ENCODE measurements at regions not wholly inside any gene's neighbourhood (a gene's known extent, or its start where the extent isn't known, plus 50 kb on each side); places are given as distances from the start of the nearest gene placed in this dataset.

- no peak overlapping the region for H3K27ac Mint-ChIP-seq
- peaks cover 0 to 2% (median 0%) of the 10 kb centered on the region in 7 donors for H3K9me3 Mint-ChIP-seq
- no peak overlapping the region for H3K27ac ChIP-seq (ENCODE audit: insufficient read depth, low read length, poor library complexity, severe bottlenecking)
- H3K27me3 ChIP-seq (ENCODE audit: control insufficient read depth, insufficient read depth, low read length): no peaks in the 10 kb centered on the region
- ATAC-seq (ENCODE audit: low read depth in 2 of 2): no peak
- no peak for DNase-seq
- H3K9me3 ChIP-seq (ENCODE audit: control insufficient read depth in 2 of 2, low read length in 2 of 2): no peaks in the 10 kb centered on the region
- no peaks in the 10 kb centered on the region for H3K27me3 Mint-ChIP-seq
- H3K4me1 ChIP-seq (ENCODE audit: control insufficient read depth, insufficient read depth, low read length, poor library complexity, severe bottlenecking): no peaks in the 10 kb centered on the region
- H3K36me3 ChIP-seq (ENCODE audit: control insufficient read depth, insufficient read depth, low read length): no peaks in the 10 kb centered on the region
- no peak overlapping the region for H3K4me3 Mint-ChIP-seq
- H3K4me1 Mint-ChIP-seq: no peaks in the 10 kb centered on the region
- H3K4me3 ChIP-seq (ENCODE audit: low read depth, low read length): no peak overlapping the region
- H3K36me3 Mint-ChIP-seq: no peaks in the 10 kb centered on the region
Measured at GRCh38 chr2:149741646-149742045, 154.1 kb upstream of the MMADHC start.

- H3K4me1 Mint-ChIP-seq: no peaks in the 10 kb centered on the region
- ATAC-seq (ENCODE audit: low read depth in 2 of 2): no peak
- Histone ChIP-seq H3K4me3 (ENCODE audit: low read depth, low read length) (no peak overlapping the region), H3K9me3 (ENCODE audit: control insufficient read depth in 2 of 2, low read length in 2 of 2) (no peaks in the 10 kb centered on the region), H3K27me3 (ENCODE audit: control insufficient read depth, insufficient read depth, low read length) (no peaks in the 10 kb centered on the region), H3K36me3 (ENCODE audit: control insufficient read depth, insufficient read depth, low read length) (no peaks in the 10 kb centered on the region), H3K4me1 (ENCODE audit: control insufficient read depth, insufficient read depth, low read length, poor library complexity, severe bottlenecking) (no peaks in the 10 kb centered on the region), H3K27ac (ENCODE audit: insufficient read depth, low read length, poor library complexity, severe bottlenecking) (no peak overlapping the region)
- H3K4me3 Mint-ChIP-seq: no peak overlapping the region
- H3K9me3 Mint-ChIP-seq: peaks cover 0 to 2% (median 0%) of the 10 kb centered on the region in 7 donors
- no peaks in the 10 kb centered on the region for H3K36me3 Mint-ChIP-seq
- H3K27ac Mint-ChIP-seq: no peak overlapping the region
- H3K27me3 Mint-ChIP-seq: no peaks in the 10 kb centered on the region
- DNase-seq: no peak
Measured at GRCh38 chr2:149740490-149740889, 152.9 kb upstream of the MMADHC start.

DNA sequence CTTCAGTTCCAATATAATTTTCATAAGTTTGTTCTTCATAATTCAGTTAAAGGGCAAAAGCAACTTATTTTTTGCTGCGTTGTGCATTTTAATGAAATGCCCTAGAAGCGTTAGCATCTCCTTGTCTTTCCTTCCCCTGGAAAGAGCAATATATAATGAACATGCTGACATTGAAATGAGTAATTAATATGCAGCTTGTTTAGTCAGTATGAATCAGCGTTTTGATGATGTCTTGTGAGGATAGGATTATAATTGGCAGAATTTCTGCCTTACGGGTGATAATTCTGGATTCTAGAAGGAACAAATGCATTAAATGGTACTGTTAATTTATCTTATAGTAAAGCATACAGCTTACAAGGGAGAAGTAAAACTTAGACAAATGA is 152.3 kb upstream of the MMADHC start:
- H3K9me3 ChIP-seq (ENCODE audit: control insufficient read depth in 2 of 2, low read length in 2 of 2): no peaks in the 10 kb centered on the region
- H3K36me3 ChIP-seq (ENCODE audit: control insufficient read depth, insufficient read depth, low read length): no peaks in the 10 kb centered on the region
- no peak overlapping the region for H3K27ac ChIP-seq (ENCODE audit: insufficient read depth, low read length, poor library complexity, severe bottlenecking)
- H3K36me3 Mint-ChIP-seq: no peaks in the 10 kb centered on the region
- H3K27me3 Mint-ChIP-seq: no peaks in the 10 kb centered on the region
- peaks cover 0 to 2% (median 0%) of the 10 kb centered on the region in 7 donors for H3K9me3 Mint-ChIP-seq
- H3K4me1 ChIP-seq (ENCODE audit: control insufficient read depth, insufficient read depth, low read length, poor library complexity, severe bottlenecking): no peaks in the 10 kb centered on the region
- no peak overlapping the region for H3K27ac Mint-ChIP-seq
- H3K27me3 ChIP-seq (ENCODE audit: control insufficient read depth, insufficient read depth, low read length): no peaks in the 10 kb centered on the region
- H3K4me3 Mint-ChIP-seq: no peak overlapping the region
- H3K4me3 ChIP-seq (ENCODE audit: low read depth, low read length): no peak overlapping the region
- H3K4me1 Mint-ChIP-seq: no peaks in the 10 kb centered on the region
- no peak for ATAC-seq (ENCODE audit: low read depth in 2 of 2)
- no peak for DNase-seq

- Mint-ChIP-seq H3K4me3 (no peak overlapping the region), H3K27me3 (no peaks in the 10 kb centered on the region), H3K9me3 (peaks cover 0 to 2% (median 0%) of the 10 kb centered on the region in 7 donors), H3K36me3 (no peaks in the 10 kb centered on the region), H3K4me1 (no peaks in the 10 kb centered on the region), H3K27ac (no peak overlapping the region)
- ATAC-seq (ENCODE audit: low read depth in 2 of 2): no peak
- Histone ChIP-seq H3K36me3 (ENCODE audit: control insufficient read depth, insufficient read depth, low read length) (no peaks in the 10 kb centered on the region), H3K4me1 (ENCODE audit: control insufficient read depth, insufficient read depth, low read length, poor library complexity, severe bottlenecking) (no peaks in the 10 kb centered on the region), H3K9me3 (ENCODE audit: control insufficient read depth in 2 of 2, low read length in 2 of 2) (no peaks in the 10 kb centered on the region), H3K4me3 (ENCODE audit: low read depth, low read length) (no peak overlapping the region), H3K27me3 (ENCODE audit: control insufficient read depth, insufficient read depth, low read length) (no peaks in the 10 kb centered on the region), H3K27ac (ENCODE audit: insufficient read depth, low read length, poor library complexity, severe bottlenecking) (no peak overlapping the region)
- DNase-seq: no peak
Measured at GRCh38 chr2:149739171-149739882, 151.8 kb upstream of the MMADHC start.

- Mint-ChIP-seq H3K4me3 (no peak overlapping the region), H3K27ac (no peak overlapping the region), H3K9me3 (peaks cover 0 to 2% (median 0%) of the 10 kb centered on the region in 7 donors), H3K27me3 (no peaks in the 10 kb centered on the region), H3K4me1 (no peaks in the 10 kb centered on the region), H3K36me3 (no peaks in the 10 kb centered on the region)
- H3K4me1 ChIP-seq (ENCODE audit: control insufficient read depth, insufficient read depth, low read length, poor library complexity, severe bottlenecking): no peaks in the 10 kb centered on the region
- no peaks in the 10 kb centered on the region for H3K9me3 ChIP-seq (ENCODE audit: control insufficient read depth in 2 of 2, low read length in 2 of 2)
- no peaks in the 10 kb centered on the region for H3K36me3 ChIP-seq (ENCODE audit: control insufficient read depth, insufficient read depth, low read length)
- ATAC-seq (ENCODE audit: low read depth in 2 of 2): no peak
- H3K27me3 ChIP-seq (ENCODE audit: control insufficient read depth, insufficient read depth, low read length): no peaks in the 10 kb centered on the region
- H3K4me3 ChIP-seq (ENCODE audit: low read depth, low read length): no peak overlapping the region
- no peak overlapping the region for H3K27ac ChIP-seq (ENCODE audit: insufficient read depth, low read length, poor library complexity, severe bottlenecking)
- DNase-seq: no peak
Measured at GRCh38 chr2:149738767-149739166, 151.2 kb upstream of the MMADHC start.

- Histone ChIP-seq H3K36me3 (ENCODE audit: control insufficient read depth, insufficient read depth, low read length) (no peaks in the 10 kb centered on the region), H3K27me3 (ENCODE audit: control insufficient read depth, insufficient read depth, low read length) (no peaks in the 10 kb centered on the region), H3K4me3 (ENCODE audit: low read depth, low read length) (no peak overlapping the region), H3K9me3 (ENCODE audit: control insufficient read depth in 2 of 2, low read length in 2 of 2) (no peaks in the 10 kb centered on the region), H3K27ac (ENCODE audit: insufficient read depth, low read length, poor library complexity, severe bottlenecking) (no peak overlapping the region), H3K4me1 (ENCODE audit: control insufficient read depth, insufficient read depth, low read length, poor library complexity, severe bottlenecking) (no peaks in the 10 kb centered on the region)
- DNase-seq (no peak), ATAC-seq (ENCODE audit: low read depth in 2 of 2) (no peak)
- Mint-ChIP-seq H3K4me1 (no peaks in the 10 kb centered on the region), H3K9me3 (peaks cover 0 to 2% (median 0%) of the 10 kb centered on the region in 7 donors), H3K27ac (no peak overlapping the region), H3K4me3 (no peak overlapping the region), H3K36me3 (no peaks in the 10 kb centered on the region), H3K27me3 (no peaks in the 10 kb centered on the region)
Measured at GRCh38 chr2:149737896-149738295, 150.3 kb upstream of the MMADHC start.

GRCh38 chr2:149735237-149735958 is 147.8 kb upstream of the MMADHC start:
- Histone ChIP-seq H3K9me3 (ENCODE audit: control insufficient read depth in 2 of 2, low read length in 2 of 2) (no peaks in the 10 kb centered on the region), H3K36me3 (ENCODE audit: control insufficient read depth, insufficient read depth, low read length) (no peaks in the 10 kb centered on the region), H3K27me3 (ENCODE audit: control insufficient read depth, insufficient read depth, low read length) (no peaks in the 10 kb centered on the region), H3K4me3 (ENCODE audit: low read depth, low read length) (no peak overlapping the region), H3K4me1 (ENCODE audit: control insufficient read depth, insufficient read depth, low read length, poor library complexity, severe bottlenecking) (no peaks in the 10 kb centered on the region), H3K27ac (ENCODE audit: insufficient read depth, low read length, poor library complexity, severe bottlenecking) (no peak overlapping the region)
- H3K36me3 Mint-ChIP-seq: no peaks in the 10 kb centered on the region
- no peak overlapping the region for H3K27ac Mint-ChIP-seq
- ATAC-seq (ENCODE audit: low read depth in 2 of 2) (no peak), DNase-seq (no peak)
- peaks cover 0 to 2% (median 0%) of the 10 kb centered on the region in 7 donors for H3K9me3 Mint-ChIP-seq
- H3K4me3 Mint-ChIP-seq: no peak overlapping the region
- no peaks in the 10 kb centered on the region for H3K27me3 Mint-ChIP-seq
- H3K4me1 Mint-ChIP-seq: no peaks in the 10 kb centered on the region
